Karpas-422 (cell line): ENCODE measurements at regions not wholly inside any gene's neighbourhood (a gene's known extent, or its start where the extent isn't known, plus 50 kb on each side); places are given as distances from the start of the nearest gene placed in this dataset.
"Not testable (repeated sequence)": the region's sequence is repeated elsewhere in the genome, so short reads cannot be mapped to it uniquely, and the experiment has no call there.

Source experiments
- DNase-seq: peaks from one replicate; pipeline ENCODE4 v3.0.0-alpha.2; 2015
- H2AFZ ChIP-seq: fragments of 200-600 bp; sonication (generic); 2 replicates; pipeline ENCODE4 v1.6.1; 2014; ENCODE audit warnings: antibody characterized with exemption, low read length, mixed read lengths
- H3K27ac ChIP-seq: fragments of 200-600 bp; sonication (generic); 2 replicates; pipeline ENCODE4 v1.5.1; 2014; ENCODE audit warnings: mild to moderate bottlenecking, low read length, moderate library complexity
- H3K27me3 ChIP-seq: fragments of 200-600 bp; sonication (generic); 2 replicates; pipeline ENCODE4 v1.6.1; 2014; ENCODE audit warnings: low read length, mixed read lengths
- H3K36me3 ChIP-seq: fragments of 200-600 bp; sonication (generic); 2 replicates; pipeline ENCODE4 v1.6.1; 2014; ENCODE audit warnings: low read length, mixed read lengths; ENCODE audit not compliant: insufficient read depth
- H3K4me1 ChIP-seq: fragments of 200-600 bp; sonication (generic); 2 replicates; pipeline ENCODE4 v1.6.1; 2014; ENCODE audit warnings: mild to moderate bottlenecking, low read length, mixed read lengths
- H3K4me2 ChIP-seq: fragments of 200-600 bp; sonication (generic); 2 replicates; pipeline ENCODE4 v1.6.1; 2014; ENCODE audit warnings: low read length, low read depth, mild to moderate bottlenecking; ENCODE audit not compliant: poor library complexity, severe bottlenecking
- H3K4me3 ChIP-seq: fragments of 200-600 bp; sonication (generic); 2 replicates; pipeline ENCODE4 v1.5.1; 2014; ENCODE audit warnings: mild to moderate bottlenecking, antibody characterized with exemption, low read length, mixed read lengths
- H3K79me2 ChIP-seq: fragments of 200-600 bp; sonication (generic); 2 replicates; pipeline ENCODE4 v1.6.1; 2014; ENCODE audit warnings: mild to moderate bottlenecking, low read length, mixed read lengths
- H3K9ac ChIP-seq: fragments of 200-600 bp; sonication (generic); 2 replicates; pipeline ENCODE4 v1.6.0; 2014; ENCODE audit warnings: low read length
- H3K9me2 ChIP-seq: fragments of 200-600 bp; sonication (generic), shearing (Covaris generic); replicated peaks from 2 replicates; pipeline ENCODE4 v1.6.0; 2014; ENCODE audit warnings: mild to moderate bottlenecking, low read length, moderate library complexity; ENCODE audit not compliant: insufficient read depth
- H3K9me3 ChIP-seq: fragments of 300-700, 200-600 bp; sonication (generic); 2 replicates; pipeline ENCODE4 v1.6.1; 2014; ENCODE audit warnings: low read length, mixed read lengths
- H4K20me1 ChIP-seq: fragments of 200-600 bp; sonication (generic); 2 replicates; pipeline ENCODE4 v1.6.1; 2014; ENCODE audit warnings: mild to moderate bottlenecking, antibody characterized with exemption, low read length, low read depth; ENCODE audit not compliant: insufficient read depth

- no peaks in the 10 kb centered on the region for H4K20me1 ChIP-seq
- no peaks in the 10 kb centered on the region for H3K27me3 ChIP-seq
- no peak for DNase-seq
- no peaks in the 10 kb centered on the region for H3K36me3 ChIP-seq
- H3K9me3 ChIP-seq = no peaks in the 10 kb centered on the region
- no peak overlapping the region for H2AFZ ChIP-seq
- H3K9ac ChIP-seq = no peak overlapping the region
- no peak overlapping the region for H3K4me3 ChIP-seq
- H3K9me2 ChIP-seq = no peaks in the 10 kb centered on the region
- H3K4me1 ChIP-seq = no peaks in the 10 kb centered on the region
- no peak overlapping the region for H3K4me2 ChIP-seq
- no peaks in the 10 kb centered on the region for H3K79me2 ChIP-seq
- H3K27ac ChIP-seq = no peak overlapping the region
Observed at GRCh38 chr3:188019727-188020126, 134.2 kb upstream of the LPP start.

DNA sequence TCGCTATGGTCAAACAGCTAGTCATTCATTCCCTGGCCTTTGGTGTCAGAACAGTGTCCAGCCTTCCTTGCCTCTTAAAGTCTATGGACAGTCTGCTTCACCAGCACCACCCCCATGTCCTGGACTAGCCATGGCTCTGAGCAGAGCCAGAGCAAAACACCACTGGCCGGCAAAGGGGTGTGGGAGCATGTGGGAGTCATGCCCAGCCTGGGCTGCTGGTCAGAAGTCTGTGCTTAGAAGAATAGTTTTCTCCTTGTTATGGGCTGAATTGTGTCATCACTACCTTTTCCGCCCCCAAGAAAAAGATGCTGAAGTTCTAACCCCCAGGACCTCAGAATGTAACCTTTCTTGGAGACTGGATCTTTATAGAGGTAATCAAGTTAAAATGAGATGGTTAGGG lies 132.9 kb upstream of the LPP start:
- Histone ChIP-seq H3K9ac (no peak overlapping the region), H3K4me1 (no peaks in the 10 kb centered on the region), H3K27ac (no peak overlapping the region), H3K4me2 (no peak overlapping the region), H3K27me3 (no peaks in the 10 kb centered on the region), H2AFZ (no peak overlapping the region), H3K9me2 (no peaks in the 10 kb centered on the region), H3K4me3 (no peak overlapping the region), H4K20me1 (no peaks in the 10 kb centered on the region), H3K79me2 (no peaks in the 10 kb centered on the region), H3K36me3 (no peaks in the 10 kb centered on the region), H3K9me3 (no peaks in the 10 kb centered on the region)
- DNase-seq = no peak

GRCh38 chr3:188021502-188022040 lies 132.4 kb upstream of the LPP start:
- H3K27ac ChIP-seq = no peak overlapping the region
- no peaks in the 10 kb centered on the region for H4K20me1 ChIP-seq
- no peaks in the 10 kb centered on the region for H3K4me1 ChIP-seq
- H3K27me3 ChIP-seq = no peaks in the 10 kb centered on the region
- no peak overlapping the region for H3K4me2 ChIP-seq
- H3K36me3 ChIP-seq = no peaks in the 10 kb centered on the region
- H3K79me2 ChIP-seq = no peaks in the 10 kb centered on the region
- no peaks in the 10 kb centered on the region for H3K9me2 ChIP-seq
- no peak overlapping the region for H2AFZ ChIP-seq
- no peaks in the 10 kb centered on the region for H3K9me3 ChIP-seq
- DNase-seq = no peak
- H3K9ac ChIP-seq = no peak overlapping the region
- no peak overlapping the region for H3K4me3 ChIP-seq

GRCh38 chr3:188022902-188023301 lies 131.1 kb upstream of the LPP start:
- not testable (repeated sequence) for H3K27ac ChIP-seq, H3K36me3 ChIP-seq, H3K4me1 ChIP-seq, H3K4me3 ChIP-seq, H4K20me1 ChIP-seq, H3K9ac ChIP-seq, H3K9me3 ChIP-seq, H3K9me2 ChIP-seq, H2AFZ ChIP-seq, H3K4me2 ChIP-seq, H3K79me2 ChIP-seq, H3K27me3 ChIP-seq, DNase-seq

DNA sequence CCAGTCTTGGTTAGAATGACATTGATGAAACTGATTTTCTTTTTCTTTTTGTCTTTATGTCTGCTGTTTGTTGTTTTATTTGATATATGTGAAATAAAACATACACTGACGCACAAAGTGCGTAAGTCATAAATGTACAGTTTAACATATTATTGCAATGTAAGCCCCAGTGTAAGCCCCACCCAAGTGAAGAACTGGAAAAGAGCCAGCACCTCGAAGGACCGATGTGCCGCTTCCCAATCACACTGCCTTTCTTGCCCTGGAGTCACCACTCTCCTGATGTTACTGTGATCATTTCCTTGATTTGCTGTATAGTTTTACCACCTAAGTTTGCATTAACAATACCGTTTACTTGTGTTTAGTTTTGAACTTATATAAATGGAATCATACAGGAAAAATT lies 128.4 kb upstream of the LPP start:
- DNase-seq = no peak
- H3K4me2 ChIP-seq = no peak overlapping the region

GRCh38 chr3:188026191-188026968 lies 127.6 kb upstream of the LPP start:
- no peak overlapping the region for H3K27ac ChIP-seq
- DNase-seq = no peak
- H3K4me3 ChIP-seq = no peak overlapping the region
- H3K9me3 ChIP-seq = no peaks in the 10 kb centered on the region
- no peak overlapping the region for H3K4me2 ChIP-seq
- H3K36me3 ChIP-seq = no peaks in the 10 kb centered on the region
- no peaks in the 10 kb centered on the region for H3K9me2 ChIP-seq
- H2AFZ ChIP-seq = no peak overlapping the region
- peaks cover 6% of the 10 kb centered on the region for H3K4me1 ChIP-seq
- H3K9ac ChIP-seq = no peak overlapping the region
- H4K20me1 ChIP-seq = no peaks in the 10 kb centered on the region
- no peaks in the 10 kb centered on the region for H3K27me3 ChIP-seq
- H3K79me2 ChIP-seq = no peaks in the 10 kb centered on the region

More for the DNA sequence above, 128.4 kb upstream of the LPP start:
- Histone ChIP-seq H2AFZ (no peak overlapping the region), H3K36me3 (no peaks in the 10 kb centered on the region), H3K9ac (no peak overlapping the region), H3K4me1 (no peaks in the 10 kb centered on the region), H3K27me3 (no peaks in the 10 kb centered on the region), H3K9me3 (no peaks in the 10 kb centered on the region), H3K9me2 (no peaks in the 10 kb centered on the region), H3K27ac (no peak overlapping the region), H4K20me1 (no peaks in the 10 kb centered on the region), H3K4me3 (no peak overlapping the region), H3K79me2 (no peaks in the 10 kb centered on the region)

DNA sequence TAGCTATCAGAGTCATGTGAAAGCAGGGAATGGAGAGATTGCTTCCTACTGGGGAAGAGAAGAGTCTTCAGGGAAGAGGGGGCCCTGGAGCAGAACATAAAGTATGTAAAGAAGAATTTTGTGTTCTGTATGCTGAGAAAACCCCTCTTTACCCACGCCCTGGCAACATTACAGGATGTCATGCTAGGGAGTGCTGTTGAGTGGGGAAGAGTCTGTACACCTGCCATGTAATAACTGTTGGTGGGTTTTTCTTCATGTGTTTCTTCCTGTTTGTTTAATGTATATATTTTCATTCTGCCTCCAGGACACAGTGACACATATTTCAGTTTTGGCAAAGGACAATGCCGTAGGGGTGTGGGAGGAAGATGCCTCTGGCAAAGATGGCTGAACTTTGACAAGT lies 122.8 kb upstream of the LPP start:
- no peak overlapping the region for H3K4me3 ChIP-seq
- no peaks in the 10 kb centered on the region for H3K9me2 ChIP-seq
- peaks cover 26% of the 10 kb centered on the region for H3K4me1 ChIP-seq
- H3K9ac ChIP-seq = no peak overlapping the region
- no peak overlapping the region for H3K27ac ChIP-seq
- H2AFZ ChIP-seq = peak overlapping the region; percentile 40
- DNase-seq = no peak
- H3K27me3 ChIP-seq = no peaks in the 10 kb centered on the region
- no peaks in the 10 kb centered on the region for H3K9me3 ChIP-seq
- no peaks in the 10 kb centered on the region for H3K36me3 ChIP-seq
- H3K4me2 ChIP-seq = no peak overlapping the region
- H4K20me1 ChIP-seq = no peaks in the 10 kb centered on the region
- no peaks in the 10 kb centered on the region for H3K79me2 ChIP-seq

- Histone ChIP-seq H3K9me3 (no peaks in the 10 kb centered on the region), H3K36me3 (no peaks in the 10 kb centered on the region), H2AFZ (no peak overlapping the region), H3K4me2 (no peak overlapping the region), H3K9ac (no peak overlapping the region), H3K27me3 (no peaks in the 10 kb centered on the region), H3K79me2 (no peaks in the 10 kb centered on the region), H4K20me1 (no peaks in the 10 kb centered on the region), H3K4me3 (no peak overlapping the region), H3K27ac (no peak overlapping the region), H3K9me2 (no peaks in the 10 kb centered on the region), H3K4me1 (peaks cover 62% of the 10 kb centered on the region)
- no peak for DNase-seq
Observed at GRCh38 chr3:188034989-188035388, 119.0 kb upstream of the LPP start.
